ENCODE measurements at regions not wholly inside any gene's neighbourhood (a gene's known extent, or its start where the extent isn't known, plus 50 kb on each side); places are given as distances from the start of the nearest gene placed in this dataset.

GRCh38 chr4:177511611-177512010 is 69.4 kb upstream of the AGA start:
- H3K9ac ChIP-seq (ENCODE audit: low read length), result no peak overlapping the region
- no peak overlapping the region for H2AFZ ChIP-seq (ENCODE audit: low read length)
- no peaks in the 10 kb centered on the region for H3K27me3 ChIP-seq (replicated peaks; ENCODE audit: insufficient read depth, low read length)
- no peaks in the 10 kb centered on the region for H3F3A ChIP-seq (ENCODE audit: insufficient read depth, low read length)
- no peak for DNase-seq
- H3K4me3 ChIP-seq (ENCODE audit: low read length), result no peak overlapping the region
- H3K36me3 ChIP-seq (replicated peaks; ENCODE audit: insufficient read depth, low read length), result no peaks in the 10 kb centered on the region
- H3K9me2 ChIP-seq (replicated peaks; ENCODE audit: insufficient read depth, low read length), result no peaks in the 10 kb centered on the region
- H3K27ac ChIP-seq (ENCODE audit: low read length), result no peak overlapping the region
- TF ChIP-seq EZH2phosphoT487 (IDR thresholded peaks at IDR 0.05; ENCODE audit: low read length) (no peak), CTCF (IDR thresholded peaks at IDR 0.05; ENCODE audit: low read length) (no peak), EZH2 (optimal IDR thresholded peaks at IDR 0.05; ENCODE audit: low read depth, low read length) (no peak)
- H3K4me1 ChIP-seq (ENCODE audit: low read length), result no peaks in the 10 kb centered on the region
- no peaks in the 10 kb centered on the region for H3K9me3 ChIP-seq (replicated peaks; ENCODE audit: insufficient read depth, low read length)
- no peaks in the 10 kb centered on the region for H3K79me2 ChIP-seq (ENCODE audit: low read length)
- H4K20me1 ChIP-seq (ENCODE audit: insufficient read depth, low read length), result no peaks in the 10 kb centered on the region
- no peak overlapping the region for H3K4me2 ChIP-seq (ENCODE audit: low read depth, low read length)

GRCh38 chr4:177512646-177513045 is 70.4 kb upstream of the AGA start:
- H3F3A ChIP-seq (ENCODE audit: insufficient read depth, low read length), result no peaks in the 10 kb centered on the region
- H3K79me2 ChIP-seq (ENCODE audit: low read length), result no peaks in the 10 kb centered on the region
- no peaks in the 10 kb centered on the region for H4K20me1 ChIP-seq (ENCODE audit: insufficient read depth, low read length)
- H3K36me3 ChIP-seq (replicated peaks; ENCODE audit: insufficient read depth, low read length), result no peaks in the 10 kb centered on the region
- no peaks in the 10 kb centered on the region for H3K9me3 ChIP-seq (replicated peaks; ENCODE audit: insufficient read depth, low read length)
- H3K9me2 ChIP-seq (replicated peaks; ENCODE audit: insufficient read depth, low read length), result no peaks in the 10 kb centered on the region
- no peaks in the 10 kb centered on the region for H3K4me1 ChIP-seq (ENCODE audit: low read length)
- no peaks in the 10 kb centered on the region for H3K27me3 ChIP-seq (replicated peaks; ENCODE audit: insufficient read depth, low read length)
- DNase-seq, result no peak
- no peak overlapping the region for H3K27ac ChIP-seq (ENCODE audit: low read length)
- no peak overlapping the region for H3K9ac ChIP-seq (ENCODE audit: low read length)
- no peak overlapping the region for H3K4me3 ChIP-seq (ENCODE audit: low read length)
- no peak overlapping the region for H2AFZ ChIP-seq (ENCODE audit: low read length)
- TF ChIP-seq CTCF (IDR thresholded peaks at IDR 0.05; ENCODE audit: low read length) (no peak), EZH2 (optimal IDR thresholded peaks at IDR 0.05; ENCODE audit: low read depth, low read length) (no peak), EZH2phosphoT487 (IDR thresholded peaks at IDR 0.05; ENCODE audit: low read length) (no peak)
- H3K4me2 ChIP-seq (ENCODE audit: low read depth, low read length), result no peak overlapping the region

- H2AFZ ChIP-seq (ENCODE audit: low read length), result no peak overlapping the region
- DNase-seq, result no peak
- H4K20me1 ChIP-seq (ENCODE audit: insufficient read depth, low read length), result no peaks in the 10 kb centered on the region
- no peak overlapping the region for H3K27ac ChIP-seq (ENCODE audit: low read length)
- H3K36me3 ChIP-seq (replicated peaks; ENCODE audit: insufficient read depth, low read length), result no peaks in the 10 kb centered on the region
- no peaks in the 10 kb centered on the region for H3K79me2 ChIP-seq (ENCODE audit: low read length)
- no peak overlapping the region for H3K4me3 ChIP-seq (ENCODE audit: low read length)
- H3K27me3 ChIP-seq (replicated peaks; ENCODE audit: insufficient read depth, low read length), result no peaks in the 10 kb centered on the region
- H3K9me3 ChIP-seq (replicated peaks; ENCODE audit: insufficient read depth, low read length), result no peaks in the 10 kb centered on the region
- H3K9ac ChIP-seq (ENCODE audit: low read length), result no peak overlapping the region
- H3F3A ChIP-seq (ENCODE audit: insufficient read depth, low read length), result no peaks in the 10 kb centered on the region
- no peak overlapping the region for H3K4me2 ChIP-seq (ENCODE audit: low read depth, low read length)
- no peaks in the 10 kb centered on the region for H3K9me2 ChIP-seq (replicated peaks; ENCODE audit: insufficient read depth, low read length)
- no peaks in the 10 kb centered on the region for H3K4me1 ChIP-seq (ENCODE audit: low read length)
- no peak for TF ChIP-seq EZH2phosphoT487 (IDR thresholded peaks at IDR 0.05; ENCODE audit: low read length)
- TF ChIP-seq CTCF (IDR thresholded peaks at IDR 0.05; ENCODE audit: low read length), result no peak
- no peak for TF ChIP-seq EZH2 (optimal IDR thresholded peaks at IDR 0.05; ENCODE audit: low read depth, low read length)
Observed at GRCh38 chr4:177517862-177518261, 75.6 kb upstream of the AGA start.

Data from MM.1S (cell line).